ENCODE measurements at regions not wholly inside any gene's neighbourhood (a gene's known extent, or its start where the extent isn't known, plus 50 kb on each side); places are given as distances from the start of the nearest gene placed in this dataset.
A peak's percentile ranks its signal among the peaks of the same experiment; 100 is the strongest.

DNA sequence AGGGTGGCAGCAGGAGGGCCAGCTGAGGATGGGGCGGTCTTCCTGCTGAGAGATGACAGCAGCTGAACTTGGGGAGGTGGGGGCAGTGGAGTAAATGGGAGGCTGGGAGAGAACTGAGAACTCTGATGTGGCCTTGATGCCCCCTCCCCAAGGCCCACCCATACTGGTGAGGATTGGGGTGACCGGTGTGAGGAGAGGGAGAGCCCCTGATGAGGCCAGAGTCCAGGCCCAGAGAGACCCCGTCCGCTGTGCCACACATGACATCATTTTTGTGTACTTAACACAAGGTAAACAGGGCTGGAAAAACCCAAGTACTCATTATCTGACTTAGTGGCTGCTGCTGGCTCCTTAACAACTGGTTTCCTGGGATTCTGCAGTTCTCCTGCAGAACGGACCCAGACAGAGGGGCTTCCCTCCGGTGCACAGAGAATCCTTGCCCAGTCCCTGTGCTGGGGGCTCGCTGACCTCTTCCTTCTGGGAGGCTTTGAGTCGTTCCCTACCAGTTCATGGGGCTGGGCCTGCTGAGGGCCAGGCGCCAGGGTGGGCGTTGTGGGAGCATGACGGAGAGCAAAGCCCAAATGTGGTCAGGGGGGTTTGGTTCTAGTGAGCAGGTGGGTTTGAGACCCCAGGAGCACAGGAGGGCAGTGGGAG lies 207.6 kb downstream of the RAB11FIP4 start:
- Mint-ChIP-seq H3K9me3 (ENCODE audit: unreplicated experiment) (no peaks in the 10 kb centered on the region), H3K4me3 (ENCODE audit: unreplicated experiment) (no peak overlapping the region), H3K27ac (ENCODE audit: low read depth, unreplicated experiment) (no peak overlapping the region), H3K4me1 (ENCODE audit: insufficient read depth, unreplicated experiment) (peaks cover 30% of the 10 kb centered on the region), H3K36me3 (ENCODE audit: insufficient read depth, unreplicated experiment) (no peaks in the 10 kb centered on the region), H3K27me3 (ENCODE audit: insufficient read depth, unreplicated experiment) (no peaks in the 10 kb centered on the region)
- POLR2A ChIA-PET: no interaction called here
- TF ChIP-seq, protein P1, sequence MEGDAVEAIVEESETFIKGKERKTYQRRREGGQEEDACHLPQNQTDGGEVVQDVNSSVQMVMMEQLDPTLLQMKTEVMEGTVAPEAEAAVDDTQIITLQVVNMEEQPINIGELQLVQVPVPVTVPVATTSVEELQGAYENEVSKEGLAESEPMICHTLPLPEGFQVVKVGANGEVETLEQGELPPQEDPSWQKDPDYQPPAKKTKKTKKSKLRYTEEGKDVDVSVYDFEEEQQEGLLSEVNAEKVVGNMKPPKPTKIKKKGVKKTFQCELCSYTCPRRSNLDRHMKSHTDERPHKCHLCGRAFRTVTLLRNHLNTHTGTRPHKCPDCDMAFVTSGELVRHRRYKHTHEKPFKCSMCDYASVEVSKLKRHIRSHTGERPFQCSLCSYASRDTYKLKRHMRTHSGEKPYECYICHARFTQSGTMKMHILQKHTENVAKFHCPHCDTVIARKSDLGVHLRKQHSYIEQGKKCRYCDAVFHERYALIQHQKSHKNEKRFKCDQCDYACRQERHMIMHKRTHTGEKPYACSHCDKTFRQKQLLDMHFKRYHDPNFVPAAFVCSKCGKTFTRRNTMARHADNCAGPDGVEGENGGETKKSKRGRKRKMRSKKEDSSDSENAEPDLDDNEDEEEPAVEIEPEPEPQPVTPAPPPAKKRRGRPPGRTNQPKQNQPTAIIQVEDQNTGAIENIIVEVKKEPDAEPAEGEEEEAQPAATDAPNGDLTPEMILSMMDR (IDR thresholded peaks at IDR 0.05; ENCODE audit: unreplicated experiment): no peak
- BruUV-seq (replicated peaks): no TSS peak
- DNase-seq (ENCODE audit: unreplicated experiment): no peak
- CTCF ChIA-PET: no interaction called here
- intact Hi-C loops (cut with micrococcal nuclease): no loop called here

GRCh38 chr17:31598399-31598782 lies 206.9 kb downstream of the RAB11FIP4 start:
- intact Hi-C loops (cut with micrococcal nuclease): no loop called here
- TF ChIP-seq, protein P1 (IDR thresholded peaks at IDR 0.05; ENCODE audit: unreplicated experiment): no peak
- H3K4me1 Mint-ChIP-seq (ENCODE audit: insufficient read depth, unreplicated experiment): peaks cover 30% of the 10 kb centered on the region
- peak overlapping the region; percentile 46 for H3K27ac Mint-ChIP-seq (ENCODE audit: low read depth, unreplicated experiment)
- ChIA-PET CTCF (interaction anchor here (0.6 kb wide), 1 partner anchor 51 kb away, joined by 5 read pairs; no protein-coding TSS in a partner anchor), POLR2A (no interaction called here)
- no peaks in the 10 kb centered on the region for H3K27me3 Mint-ChIP-seq (ENCODE audit: insufficient read depth, unreplicated experiment)
- H3K4me3 Mint-ChIP-seq (ENCODE audit: unreplicated experiment): no peak overlapping the region
- DNase-seq (ENCODE audit: unreplicated experiment): no peak
- BruUV-seq (replicated peaks): no TSS peak
- H3K9me3 Mint-ChIP-seq (ENCODE audit: unreplicated experiment): no peaks in the 10 kb centered on the region
- peaks cover under 1% of the 10 kb centered on the region for H3K36me3 Mint-ChIP-seq (ENCODE audit: insufficient read depth, unreplicated experiment)

- Mint-ChIP-seq H3K4me1 (ENCODE audit: insufficient read depth, unreplicated experiment) (peaks cover 30% of the 10 kb centered on the region), H3K9me3 (ENCODE audit: unreplicated experiment) (no peaks in the 10 kb centered on the region), H3K27ac (ENCODE audit: low read depth, unreplicated experiment) (peak overlapping the region; percentile 46), H3K4me3 (ENCODE audit: unreplicated experiment) (no peak overlapping the region), H3K27me3 (ENCODE audit: insufficient read depth, unreplicated experiment) (no peaks in the 10 kb centered on the region), H3K36me3 (ENCODE audit: insufficient read depth, unreplicated experiment) (peaks cover 6% of the 10 kb centered on the region)
- intact Hi-C loops (cut with micrococcal nuclease): no loop called here
- DNase-seq (ENCODE audit: unreplicated experiment): no peak
- CTCF ChIA-PET: interaction anchor here (0.6 to 1.1 kb wide), 4 partner anchors 40 to 301 kb away, joined by 3 to 5 read pairs (median 4); no protein-coding TSS in a partner anchor
- no TSS peak for BruUV-seq (replicated peaks)
- TF ChIP-seq, protein P1 (IDR thresholded peaks at IDR 0.05; ENCODE audit: unreplicated experiment): no peak
- POLR2A ChIA-PET: interaction anchor here (0.9 to 1.9 kb wide), 2 partner anchors 14 to 40 kb away, joined by 3 to 11 read pairs; no protein-coding TSS in a partner anchor
These were observed 206.3 kb downstream of the RAB11FIP4 start for GRCh38 chr17:31597646-31598398.
